ENCODE measurements at regions not wholly inside any gene's neighbourhood (a gene's known extent, or its start where the extent isn't known, plus 50 kb on each side); places are given as distances from the start of the nearest gene placed in this dataset.

DNA sequence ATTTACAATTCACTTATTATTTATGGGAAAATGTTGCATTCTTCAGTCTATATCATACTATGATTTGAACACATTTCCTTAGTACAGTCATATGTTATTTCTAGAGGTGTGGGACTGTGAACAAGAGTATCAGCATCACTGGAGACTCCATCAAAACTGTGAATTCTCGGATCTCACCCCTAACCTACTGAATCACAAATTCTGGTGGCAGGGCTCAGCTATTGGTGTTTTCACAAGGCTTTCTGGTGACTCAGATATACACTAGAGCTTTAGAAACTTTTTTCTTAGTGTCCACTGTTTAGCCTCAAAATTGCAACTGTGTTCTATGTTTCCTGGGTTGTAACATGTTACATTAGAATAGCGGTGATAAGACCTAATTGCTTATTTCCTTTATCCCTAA lies 352.9 kb upstream of the DDI1 start (continued):
- no peak for TF ChIP-seq ZIK1 (CRISPR knock-in tag; IDR thresholded peaks at IDR 0.05; ENCODE audit: borderline replicate concordance, low read depth)
- TF ChIP-seq ZNF883 (CRISPR knock-in tag; IDR thresholded peaks at IDR 0.05; ENCODE audit: not compliant biosample characterization) = no peak
- TF ChIP-seq, protein P1, sequence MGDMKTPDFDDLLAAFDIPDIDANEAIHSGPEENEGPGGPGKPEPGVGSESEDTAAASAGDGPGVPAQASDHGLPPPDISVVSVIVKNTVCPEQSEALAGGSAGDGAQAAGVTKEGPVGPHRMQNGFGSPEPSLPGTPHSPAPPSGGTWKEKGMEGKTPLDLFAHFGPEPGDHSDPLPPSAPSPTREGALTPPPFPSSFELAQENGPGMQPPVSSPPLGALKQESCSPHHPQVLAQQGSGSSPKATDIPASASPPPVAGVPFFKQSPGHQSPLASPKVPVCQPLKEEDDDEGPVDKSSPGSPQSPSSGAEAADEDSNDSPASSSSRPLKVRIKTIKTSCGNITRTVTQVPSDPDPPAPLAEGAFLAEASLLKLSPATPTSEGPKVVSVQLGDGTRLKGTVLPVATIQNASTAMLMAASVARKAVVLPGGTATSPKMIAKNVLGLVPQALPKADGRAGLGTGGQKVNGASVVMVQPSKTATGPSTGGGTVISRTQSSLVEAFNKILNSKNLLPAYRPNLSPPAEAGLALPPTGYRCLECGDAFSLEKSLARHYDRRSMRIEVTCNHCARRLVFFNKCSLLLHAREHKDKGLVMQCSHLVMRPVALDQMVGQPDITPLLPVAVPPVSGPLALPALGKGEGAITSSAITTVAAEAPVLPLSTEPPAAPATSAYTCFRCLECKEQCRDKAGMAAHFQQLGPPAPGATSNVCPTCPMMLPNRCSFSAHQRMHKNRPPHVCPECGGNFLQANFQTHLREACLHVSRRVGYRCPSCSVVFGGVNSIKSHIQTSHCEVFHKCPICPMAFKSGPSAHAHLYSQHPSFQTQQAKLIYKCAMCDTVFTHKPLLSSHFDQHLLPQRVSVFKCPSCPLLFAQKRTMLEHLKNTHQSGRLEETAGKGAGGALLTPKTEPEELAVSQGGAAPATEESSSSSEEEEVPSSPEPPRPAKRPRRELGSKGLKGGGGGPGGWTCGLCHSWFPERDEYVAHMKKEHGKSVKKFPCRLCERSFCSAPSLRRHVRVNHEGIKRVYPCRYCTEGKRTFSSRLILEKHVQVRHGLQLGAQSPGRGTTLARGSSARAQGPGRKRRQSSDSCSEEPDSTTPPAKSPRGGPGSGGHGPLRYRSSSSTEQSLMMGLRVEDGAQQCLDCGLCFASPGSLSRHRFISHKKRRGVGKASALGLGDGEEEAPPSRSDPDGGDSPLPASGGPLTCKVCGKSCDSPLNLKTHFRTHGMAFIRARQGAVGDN (CRISPR knock-in tag; IDR thresholded peaks at IDR 0.05) = no peak
- TF ChIP-seq ZNF713 (CRISPR knock-in tag; IDR thresholded peaks at IDR 0.05) = no peak
- no peak for TF ChIP-seq SALL1 (CRISPR knock-in tag; IDR thresholded peaks at IDR 0.05)
- TF ChIP-seq ZSCAN20 (CRISPR knock-in tag; IDR thresholded peaks at IDR 0.05; ENCODE audit: borderline replicate concordance) = no peak
- no peak for TF ChIP-seq ZNF354B (CRISPR knock-in tag; IDR thresholded peaks at IDR 0.05)
- TF ChIP-seq, protein P2, sequence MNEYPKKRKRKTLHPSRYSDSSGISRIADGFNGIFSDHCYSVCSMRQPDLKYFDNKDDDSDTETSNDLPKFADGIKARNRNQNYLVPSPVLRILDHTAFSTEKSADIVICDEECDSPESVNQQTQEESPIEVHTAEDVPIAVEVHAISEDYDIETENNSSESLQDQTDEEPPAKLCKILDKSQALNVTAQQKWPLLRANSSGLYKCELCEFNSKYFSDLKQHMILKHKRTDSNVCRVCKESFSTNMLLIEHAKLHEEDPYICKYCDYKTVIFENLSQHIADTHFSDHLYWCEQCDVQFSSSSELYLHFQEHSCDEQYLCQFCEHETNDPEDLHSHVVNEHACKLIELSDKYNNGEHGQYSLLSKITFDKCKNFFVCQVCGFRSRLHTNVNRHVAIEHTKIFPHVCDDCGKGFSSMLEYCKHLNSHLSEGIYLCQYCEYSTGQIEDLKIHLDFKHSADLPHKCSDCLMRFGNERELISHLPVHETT (CRISPR knock-in tag; conservative IDR thresholded peaks at IDR 0.05) = no peak
- TF ChIP-seq, protein P3, sequence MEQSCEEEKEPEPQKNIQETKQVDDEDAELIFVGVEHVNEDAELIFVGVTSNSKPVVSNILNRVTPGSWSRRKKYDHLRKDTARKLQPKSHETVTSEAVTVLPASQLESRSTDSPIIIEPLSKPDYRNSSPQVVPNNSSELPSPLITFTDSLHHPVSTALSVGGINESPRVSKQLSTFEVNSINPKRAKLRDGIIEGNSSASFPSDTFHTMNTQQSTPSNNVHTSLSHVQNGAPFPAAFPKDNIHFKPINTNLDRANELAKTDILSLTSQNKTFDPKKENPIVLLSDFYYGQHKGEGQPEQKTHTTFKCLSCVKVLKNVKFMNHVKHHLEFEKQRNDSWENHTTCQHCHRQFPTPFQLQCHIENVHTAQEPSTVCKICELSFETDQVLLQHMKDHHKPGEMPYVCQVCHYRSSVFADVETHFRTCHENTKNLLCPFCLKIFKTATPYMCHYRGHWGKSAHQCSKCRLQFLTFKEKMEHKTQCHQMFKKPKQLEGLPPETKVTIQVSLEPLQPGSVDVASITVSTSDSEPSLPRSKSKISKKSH (CRISPR knock-in tag; IDR thresholded peaks at IDR 0.05; ENCODE audit: borderline replicate concordance) = no peak

Measured in HepG2 (cell line).